RWPE2 (cell line): ENCODE measurements at regions not wholly inside any gene's neighbourhood (a gene's known extent, or its start where the extent isn't known, plus 50 kb on each side); places are given as distances from the start of the nearest gene placed in this dataset.
"Not testable (repeated sequence)": the region's sequence is repeated elsewhere in the genome, so short reads cannot be mapped to it uniquely, and the experiment has no call there.

ENCODE experiments used
- ATAC-seq: fragments of 200-7000 bp; cut with Tn5 transposase; 3 replicates; pipeline ENCODE4 v1.9.1; 2021; ENCODE audit warnings: low read depth
- DNase-seq: peaks from one replicate; pipeline ENCODE4 v3.0.0-alpha.2; 2020; ENCODE audit warnings: low spot score
- H3K27ac ChIP-seq: fragments of 450-650 bp; 2 replicates; pipeline ENCODE4 v1.5.1; 2017; ENCODE audit warnings: mild to moderate bottlenecking; ENCODE audit not compliant: poor library complexity, severe bottlenecking
- H3K27me3 ChIP-seq: fragments of 250-450 bp; sonication (Bioruptor Pico); 2 replicates; pipeline ENCODE4 v1.5.1; 2021; ENCODE audit warnings: mild to moderate bottlenecking, moderate library complexity; ENCODE audit not compliant: insufficient read depth, poor library complexity, severe bottlenecking
- H3K36me3 ChIP-seq: fragments of 250-450 bp; sonication (Bioruptor Pico); 2 replicates; pipeline ENCODE4 v1.5.1; 2020; ENCODE audit warnings: low read depth, mild to moderate bottlenecking, moderate library complexity
- H3K4me1 ChIP-seq: fragments of 250-450 bp; sonication (Bioruptor Pico); 2 replicates; pipeline ENCODE4 v1.5.1; 2021; ENCODE audit warnings: mild to moderate bottlenecking, moderate library complexity; ENCODE audit not compliant: insufficient read depth, poor library complexity, severe bottlenecking
- H3K4me3 ChIP-seq: fragments of 250-450 bp; sonication (Bioruptor Pico); 2 replicates; pipeline ENCODE4 v1.5.1; 2021; ENCODE audit warnings: mild to moderate bottlenecking, moderate library complexity; ENCODE audit not compliant: severe bottlenecking
- H3K9me3 ChIP-seq: fragments of 250-450 bp; sonication (Bioruptor Pico); 2 replicates; pipeline ENCODE4 v1.5.1; 2021; ENCODE audit warnings: mild to moderate bottlenecking, moderate library complexity; ENCODE audit not compliant: severe bottlenecking
- TF ChIP-seq, protein P1 (sequence below): fragments of 450-650 bp; IDR thresholded peaks from one replicate; pipeline ENCODE4 v1.5.1; 2017; ENCODE audit warnings: mild to moderate bottlenecking, moderate library complexity; ENCODE audit not compliant: poor library complexity, severe bottlenecking

DNA sequence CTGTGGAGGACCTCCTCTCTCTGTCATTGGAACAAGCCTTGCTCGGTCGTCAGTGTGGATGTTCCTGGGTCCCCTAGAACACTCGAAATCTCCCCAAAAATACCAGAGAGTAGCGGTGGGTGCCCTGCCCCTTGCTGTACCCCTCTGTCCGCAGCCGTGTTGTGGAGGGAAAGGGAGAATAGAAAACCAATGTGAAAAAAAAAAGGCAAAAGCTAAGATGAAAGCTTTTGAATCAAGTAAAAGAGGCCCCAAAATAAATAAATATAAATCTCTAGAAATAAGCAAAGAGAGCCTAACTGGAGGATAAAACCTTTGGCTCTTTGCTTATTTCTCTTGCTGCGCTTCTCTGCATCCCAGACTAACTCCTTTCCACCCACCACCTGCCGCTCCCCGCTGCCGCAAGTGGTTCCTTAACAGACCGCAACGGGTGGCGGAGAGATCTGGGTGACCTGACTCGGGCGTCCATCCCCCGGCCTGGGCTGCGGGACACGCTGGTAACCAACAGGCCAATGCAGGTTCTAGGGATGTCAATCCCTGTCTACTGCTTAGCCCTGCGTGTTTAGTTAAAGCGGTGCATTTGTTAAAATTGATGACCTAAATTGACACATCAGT lies 110.0 kb downstream of the GPX5 start:
- Histone ChIP-seq H3K27me3 (peaks cover 10% of the 10 kb centered on the region), H3K27ac (no peak overlapping the region), H3K4me3 (peak overlapping the region; percentile 29), H3K36me3 (no peaks in the 10 kb centered on the region), H3K9me3 (no peaks in the 10 kb centered on the region), H3K4me1 (no peaks in the 10 kb centered on the region)
- TF ChIP-seq, protein P1, sequence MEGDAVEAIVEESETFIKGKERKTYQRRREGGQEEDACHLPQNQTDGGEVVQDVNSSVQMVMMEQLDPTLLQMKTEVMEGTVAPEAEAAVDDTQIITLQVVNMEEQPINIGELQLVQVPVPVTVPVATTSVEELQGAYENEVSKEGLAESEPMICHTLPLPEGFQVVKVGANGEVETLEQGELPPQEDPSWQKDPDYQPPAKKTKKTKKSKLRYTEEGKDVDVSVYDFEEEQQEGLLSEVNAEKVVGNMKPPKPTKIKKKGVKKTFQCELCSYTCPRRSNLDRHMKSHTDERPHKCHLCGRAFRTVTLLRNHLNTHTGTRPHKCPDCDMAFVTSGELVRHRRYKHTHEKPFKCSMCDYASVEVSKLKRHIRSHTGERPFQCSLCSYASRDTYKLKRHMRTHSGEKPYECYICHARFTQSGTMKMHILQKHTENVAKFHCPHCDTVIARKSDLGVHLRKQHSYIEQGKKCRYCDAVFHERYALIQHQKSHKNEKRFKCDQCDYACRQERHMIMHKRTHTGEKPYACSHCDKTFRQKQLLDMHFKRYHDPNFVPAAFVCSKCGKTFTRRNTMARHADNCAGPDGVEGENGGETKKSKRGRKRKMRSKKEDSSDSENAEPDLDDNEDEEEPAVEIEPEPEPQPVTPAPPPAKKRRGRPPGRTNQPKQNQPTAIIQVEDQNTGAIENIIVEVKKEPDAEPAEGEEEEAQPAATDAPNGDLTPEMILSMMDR = no peak
- ATAC-seq (no peak; the same call in 2 of the 3 replicates), DNase-seq (no peak)

DNA sequence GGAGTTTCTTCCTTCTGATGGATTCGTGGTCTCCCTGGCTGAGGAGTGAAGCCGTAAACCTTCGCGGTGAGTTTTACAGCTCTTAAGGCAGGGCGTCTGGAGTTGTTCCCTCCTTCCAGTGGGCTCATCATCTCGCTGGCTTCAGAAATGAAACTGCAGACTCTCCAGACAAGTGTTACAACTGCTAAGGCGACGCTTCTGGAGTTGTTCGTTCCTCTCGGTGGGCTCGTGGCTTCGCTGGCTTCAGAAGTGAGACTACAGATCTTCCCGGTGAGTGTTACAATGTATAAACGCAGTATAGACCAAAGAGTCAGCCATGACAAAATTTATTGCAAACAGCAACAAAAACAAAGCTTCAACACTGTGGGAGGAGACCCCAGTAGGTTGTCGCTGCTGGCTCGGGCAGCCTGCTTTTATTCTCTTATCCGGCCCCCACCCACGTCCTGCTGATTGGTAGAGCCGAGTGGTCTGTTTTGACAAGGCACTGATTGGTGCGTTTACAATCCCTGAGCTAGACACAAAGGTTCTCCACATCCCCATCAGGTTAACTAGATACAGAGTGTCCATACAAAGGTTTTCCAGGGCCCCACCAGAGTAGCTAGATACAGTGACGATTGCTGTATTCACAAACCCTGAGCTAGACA lies 113.2 kb downstream of the GPX5 start:
- TF ChIP-seq, protein P1 = no peak
- DNase-seq (no peak), ATAC-seq (no peak)
- Histone ChIP-seq H3K27ac (no peak overlapping the region), H3K36me3 (no peaks in the 10 kb centered on the region), H3K27me3 (peaks cover 10% of the 10 kb centered on the region), H3K9me3 (no peaks in the 10 kb centered on the region), H3K4me3 (no peak overlapping the region), H3K4me1 (no peaks in the 10 kb centered on the region)

DNA sequence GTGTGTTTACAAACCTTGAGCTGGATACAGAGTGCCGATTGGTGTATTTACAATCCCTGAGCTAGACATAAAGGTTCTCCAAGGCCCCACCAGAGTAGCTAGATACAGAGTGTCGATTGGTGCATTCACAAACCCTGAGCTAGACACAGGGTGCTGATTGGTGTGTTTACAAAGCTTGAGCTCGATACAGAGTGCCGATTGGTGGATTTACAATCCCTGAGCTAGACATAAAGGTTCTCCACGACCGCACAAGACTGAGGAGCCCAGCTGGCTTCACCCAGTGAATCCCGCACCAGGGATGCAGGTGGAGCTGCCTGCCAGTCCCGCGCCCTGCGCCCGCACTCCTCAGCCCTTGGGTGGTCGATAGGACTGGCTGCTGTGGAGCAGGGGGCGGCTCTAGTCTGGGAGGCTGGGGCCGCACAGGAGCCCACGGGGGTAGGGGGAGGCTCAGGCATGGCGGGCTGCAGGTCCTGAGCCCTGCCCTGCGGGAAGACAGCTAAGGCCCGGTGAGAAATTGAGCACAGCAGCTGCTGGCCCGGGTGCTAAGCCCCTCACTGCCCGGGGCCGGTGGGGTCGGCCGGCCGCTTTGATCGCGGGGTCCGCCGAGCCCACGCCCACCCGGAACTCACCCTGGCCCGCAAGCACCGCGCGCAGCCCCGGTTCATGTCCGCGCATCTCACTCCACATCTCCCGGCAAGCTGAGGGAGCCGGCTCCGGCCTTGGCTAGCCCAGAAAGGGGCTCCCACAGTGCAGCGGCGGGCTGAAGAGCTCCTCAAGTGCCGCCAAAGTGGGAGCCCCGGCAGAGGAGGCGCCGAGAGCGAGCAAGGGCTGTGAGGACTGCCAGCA lies 114.0 kb downstream of the GPX5 start:
- not testable (repeated sequence) for H3K4me1 ChIP-seq, DNase-seq, ATAC-seq, H3K27ac ChIP-seq, H3K9me3 ChIP-seq, H3K36me3 ChIP-seq, H3K4me3 ChIP-seq
- H3K27me3 ChIP-seq = peaks cover 10% of the 10 kb centered on the region

DNA sequence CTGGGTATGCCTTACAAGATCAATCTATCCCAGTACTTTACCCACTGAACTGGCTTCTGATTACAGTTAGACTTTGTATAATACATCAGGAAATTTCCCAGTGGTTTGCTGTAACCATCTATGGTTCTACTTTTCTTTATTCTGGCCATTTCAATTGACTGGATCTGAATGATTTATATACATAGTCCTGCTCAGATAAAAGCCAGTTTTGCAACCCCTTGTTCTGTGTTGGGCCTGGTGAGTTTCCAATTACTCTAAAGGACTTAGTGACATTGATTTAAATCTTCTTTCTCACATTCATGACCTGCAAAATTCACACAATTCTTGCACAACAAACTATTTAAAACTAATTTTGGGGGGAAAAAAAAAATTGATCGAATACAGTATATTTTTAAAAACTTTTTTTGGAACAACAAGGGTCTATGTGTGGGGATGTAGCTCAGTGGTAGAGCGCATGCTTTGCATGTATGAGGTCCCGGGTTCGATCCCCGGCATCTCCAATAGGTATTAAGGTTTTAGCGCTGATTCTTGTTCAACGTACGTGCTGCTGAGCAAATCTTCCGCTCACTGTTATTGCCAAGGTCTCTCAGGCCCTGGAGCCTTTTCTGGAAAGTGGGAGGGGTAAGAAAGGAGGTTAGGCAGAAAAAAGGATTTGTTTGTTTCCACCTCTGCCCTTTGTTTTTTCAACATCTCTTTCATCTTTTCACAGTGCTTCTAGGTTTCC lies 117.5 kb downstream of the GPX5 start:
- DNase-seq (no peak), ATAC-seq (peak; percentile 76)
- peaks cover 6% of the 10 kb centered on the region for H3K27me3 ChIP-seq

More for the DNA sequence above, 117.5 kb downstream of the GPX5 start:
- Histone ChIP-seq H3K27ac (no peak overlapping the region), H3K36me3 (no peaks in the 10 kb centered on the region), H3K9me3 (no peaks in the 10 kb centered on the region), H3K4me3 (peak overlapping the region; percentile 12), H3K4me1 (no peaks in the 10 kb centered on the region)
- TF ChIP-seq, protein P1 = no peak
